ENCODE measurements at regions not wholly inside any gene's neighbourhood (a gene's known extent, or its start where the extent isn't known, plus 50 kb on each side); places are given as distances from the start of the nearest gene placed in this dataset.

GRCh38 chr10:78653555-78653954 lies 415.2 kb upstream of the ZMIZ1 start:
- Histone ChIP-seq H3K36me3 (no peaks in the 10 kb centered on the region), H3K9me3 (no peaks in the 10 kb centered on the region), H3K27ac (no peak overlapping the region), H3K4me1 (ENCODE audit: insufficient read depth) (no peaks in the 10 kb centered on the region), H3K27me3 (no peaks in the 10 kb centered on the region), H3K4me3 (no peak overlapping the region)
- intact Hi-C loops (cut with DNase I), result no loop called here
- 89 to 96% (median 89%) methylated on average over 2 of the region's 2 CpGs for WGBS, 3 donors
- no peak for TF ChIP-seq CTCF (IDR thresholded peaks at IDR 0.05)
- no peak for TF ChIP-seq EP300 (IDR thresholded peaks at IDR 0.05)
- no peak for TF ChIP-seq POLR2A (IDR thresholded peaks at IDR 0.05)
- no peak for DNase-seq

GRCh38 chr10:78654047-78654590 lies 414.6 kb upstream of the ZMIZ1 start:
- Histone ChIP-seq H3K4me1 (ENCODE audit: insufficient read depth) (no peaks in the 10 kb centered on the region), H3K27ac (no peak overlapping the region), H3K36me3 (no peaks in the 10 kb centered on the region), H3K4me3 (no peak overlapping the region), H3K27me3 (no peaks in the 10 kb centered on the region), H3K9me3 (no peaks in the 10 kb centered on the region)
- intact Hi-C loops (cut with DNase I), result no loop called here
- no peak for TF ChIP-seq CTCF (IDR thresholded peaks at IDR 0.05)
- TF ChIP-seq POLR2A (IDR thresholded peaks at IDR 0.05), result no peak
- TF ChIP-seq EP300 (IDR thresholded peaks at IDR 0.05), result no peak
- 69 to 75% (median 70%) methylated on average over 3 of the region's 3 CpGs for WGBS, 3 donors
- no peak for DNase-seq

- DNase-seq, result no peak
- WGBS, 3 donors, result 80 to 87% (median 85%) methylated on average over 5 of the region's 5 CpGs
- no peak overlapping the region for H3K4me3 ChIP-seq
- TF ChIP-seq CTCF (IDR thresholded peaks at IDR 0.05), result no peak
- TF ChIP-seq POLR2A (IDR thresholded peaks at IDR 0.05), result no peak
- no peak for TF ChIP-seq EP300 (IDR thresholded peaks at IDR 0.05)
- H3K9me3 ChIP-seq, result no peaks in the 10 kb centered on the region
- H3K36me3 ChIP-seq, result no peaks in the 10 kb centered on the region
- H3K27ac ChIP-seq, result no peak overlapping the region
- H3K4me1 ChIP-seq (ENCODE audit: insufficient read depth), result peaks cover 2% of the 10 kb centered on the region
- H3K27me3 ChIP-seq, result no peaks in the 10 kb centered on the region
- intact Hi-C loops (cut with DNase I), result no loop called here
Observed at GRCh38 chr10:78655979-78656378, 412.8 kb upstream of the ZMIZ1 start.

- Histone ChIP-seq H3K27me3 (no peaks in the 10 kb centered on the region), H3K4me1 (ENCODE audit: insufficient read depth) (peaks cover 4% of the 10 kb centered on the region), H3K4me3 (no peak overlapping the region), H3K27ac (no peak overlapping the region), H3K9me3 (no peaks in the 10 kb centered on the region), H3K36me3 (no peaks in the 10 kb centered on the region)
- 84 to 87% (median 85%) methylated on average over 29 of the region's 29 CpGs for WGBS, 3 donors
- intact Hi-C loops (cut with DNase I), result no loop called here
- no peak for TF ChIP-seq CTCF (IDR thresholded peaks at IDR 0.05)
- no peak for TF ChIP-seq EP300 (IDR thresholded peaks at IDR 0.05)
- no peak for DNase-seq
Observed at GRCh38 chr10:78656417-78657162, 412.2 kb upstream of the ZMIZ1 start.
